HL-60 (cell line): ENCODE measurements at regions not wholly inside any gene's neighbourhood (a gene's known extent, or its start where the extent isn't known, plus 50 kb on each side); places are given as distances from the start of the nearest gene placed in this dataset.
"Not testable (repeated sequence)": the region's sequence is repeated elsewhere in the genome, so short reads cannot be mapped to it uniquely, and the experiment has no call there.

Source experiments
- DNase-seq, 2 experiments: peaks; one replicate each; pipeline ENCODE4 v3.0.0-alpha.2; 2010 to 2020; ENCODE audit warnings: low read depth in 1 of 2, low spot score in 1 of 2
- H3K27ac ChIP-seq: fragments of 250-450 bp; sonication (Bioruptor Pico); replicated peaks from 2 replicates; pipeline ENCODE4 v1.5.1; 2020; ENCODE audit warnings: mild to moderate bottlenecking, moderate library complexity
- H3K27me3 ChIP-seq: fragments of 250-450 bp; sonication (Bioruptor Pico); 2 replicates; pipeline ENCODE4 v1.5.1; 2021; ENCODE audit warnings: mild to moderate bottlenecking, moderate library complexity; ENCODE audit not compliant: insufficient read depth, poor library complexity, severe bottlenecking
- H3K4me3 ChIP-seq: replicated peaks from 2 replicates; pipeline ENCODE4 v1.5.1; 2011; ENCODE audit warnings: mild to moderate bottlenecking, control low read depth, low read length; ENCODE audit not compliant: insufficient read depth
- GABPA ChIP-seq: IDR thresholded peaks from 2 replicates; pipeline ENCODE4 v1.6.1; 2012; ENCODE audit warnings: low read depth
- POLR2AphosphoS5 ChIP-seq: IDR thresholded peaks from 2 replicates; pipeline ENCODE4 v1.6.1; 2012; ENCODE audit warnings: low read depth
- REST ChIP-seq: IDR thresholded peaks from 2 replicates; pipeline ENCODE4 v1.6.1; 2012; ENCODE audit warnings: low read depth; ENCODE audit not compliant: insufficient replicate concordance
- SPI1 ChIP-seq: IDR thresholded peaks from 2 replicates; pipeline ENCODE4 v1.6.1; 2012; ENCODE audit warnings: low read depth, mild to moderate bottlenecking, borderline replicate concordance
- TF ChIP-seq, protein P1 (sequence below): IDR thresholded peaks from one replicate; pipeline ENCODE4 v1.5.1; 2011; ENCODE audit warnings: low read length, control low read depth, inconsistent platforms; ENCODE audit not compliant: insufficient read depth

DNA sequence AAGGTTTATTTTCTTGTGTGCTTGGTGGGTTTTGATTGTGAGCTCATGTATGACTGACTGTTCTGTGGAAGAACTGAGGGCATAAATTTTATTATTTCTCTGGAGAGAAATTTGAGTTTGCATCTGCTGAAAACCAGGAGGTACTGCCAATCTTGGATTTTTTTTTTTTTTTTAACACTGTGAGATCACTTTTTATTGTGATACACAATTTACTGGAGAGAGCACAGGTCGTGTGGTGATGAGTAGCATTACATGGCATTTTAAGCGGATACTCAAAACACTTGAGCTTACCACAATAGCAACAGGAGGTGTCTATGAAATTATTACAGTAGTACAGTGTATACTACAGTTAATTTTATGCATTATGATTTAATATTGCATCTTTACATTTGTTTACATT, 237.4 kb downstream of the MFSD1 start:
- no peak overlapping the region for H3K27ac ChIP-seq
- no peaks in the 10 kb centered on the region for H3K27me3 ChIP-seq
- no peak overlapping the region for H3K4me3 ChIP-seq
- TF ChIP-seq REST = no peak
- TF ChIP-seq, protein P1, sequence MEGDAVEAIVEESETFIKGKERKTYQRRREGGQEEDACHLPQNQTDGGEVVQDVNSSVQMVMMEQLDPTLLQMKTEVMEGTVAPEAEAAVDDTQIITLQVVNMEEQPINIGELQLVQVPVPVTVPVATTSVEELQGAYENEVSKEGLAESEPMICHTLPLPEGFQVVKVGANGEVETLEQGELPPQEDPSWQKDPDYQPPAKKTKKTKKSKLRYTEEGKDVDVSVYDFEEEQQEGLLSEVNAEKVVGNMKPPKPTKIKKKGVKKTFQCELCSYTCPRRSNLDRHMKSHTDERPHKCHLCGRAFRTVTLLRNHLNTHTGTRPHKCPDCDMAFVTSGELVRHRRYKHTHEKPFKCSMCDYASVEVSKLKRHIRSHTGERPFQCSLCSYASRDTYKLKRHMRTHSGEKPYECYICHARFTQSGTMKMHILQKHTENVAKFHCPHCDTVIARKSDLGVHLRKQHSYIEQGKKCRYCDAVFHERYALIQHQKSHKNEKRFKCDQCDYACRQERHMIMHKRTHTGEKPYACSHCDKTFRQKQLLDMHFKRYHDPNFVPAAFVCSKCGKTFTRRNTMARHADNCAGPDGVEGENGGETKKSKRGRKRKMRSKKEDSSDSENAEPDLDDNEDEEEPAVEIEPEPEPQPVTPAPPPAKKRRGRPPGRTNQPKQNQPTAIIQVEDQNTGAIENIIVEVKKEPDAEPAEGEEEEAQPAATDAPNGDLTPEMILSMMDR = no peak
- no peak for TF ChIP-seq SPI1
- no peak for TF ChIP-seq GABPA
- no peak for TF ChIP-seq POLR2AphosphoS5
- DNase-seq = no peak

- TF ChIP-seq REST = no peak
- no peak for DNase-seq
- Histone ChIP-seq H3K4me3 (no peak overlapping the region), H3K27me3 (no peaks in the 10 kb centered on the region), H3K27ac (no peak overlapping the region)
Measured at GRCh38 chr3:159045279-159045885, 243.5 kb downstream of the MFSD1 start.

GRCh38 chr3:159047361-159047760, 245.5 kb downstream of the MFSD1 start:
- TF ChIP-seq REST (no peak), SPI1 (no peak), GABPA (no peak), POLR2AphosphoS5 (no peak)
- TF ChIP-seq, protein P1 = no peak
- no peak for DNase-seq
- no peak overlapping the region for H3K4me3 ChIP-seq

GRCh38 chr3:159052494-159052893, 250.6 kb downstream of the MFSD1 start:
- not testable (repeated sequence) for H3K4me3 ChIP-seq, H3K27ac ChIP-seq, H3K27me3 ChIP-seq, DNase-seq

More at GRCh38 chr3:159047361-159047760, 245.5 kb downstream of the MFSD1 start:
- H3K27ac ChIP-seq = no peak overlapping the region
- H3K27me3 ChIP-seq = no peaks in the 10 kb centered on the region
